Keratinocyte (primary cell): ENCODE measurements at regions not wholly inside any gene's neighbourhood (a gene's known extent, or its start where the extent isn't known, plus 50 kb on each side); places are given as distances from the start of the nearest gene placed in this dataset.

Experiments
- CTCF ChIP-seq, 3 experiments: IDR thresholded peaks in 1 of 3; conservative IDR thresholded peaks in 1 of 3; optimal IDR thresholded peaks in 1 of 3; 2 replicates in 2 of 3; 3 replicates in 1 of 3; pipeline versions ENCODE3 to v1.5.1; 2011; ENCODE audit warnings: low read length in 3 of 3, mild to moderate bottlenecking in 3 of 3, moderate library complexity in 2 of 3, control low read depth in 1 of 3, inconsistent platforms in 1 of 3; ENCODE audit not compliant: insufficient read depth in 2 of 3; ENCODE audit errors: extremely low read depth in 1 of 3
- EZH2 ChIP-seq: IDR thresholded peaks from one replicate; pipeline ENCODE4 v1.6.1; 2012; ENCODE audit warnings: inconsistent platforms, mild to moderate bottlenecking, low read length, moderate library complexity

DNA sequence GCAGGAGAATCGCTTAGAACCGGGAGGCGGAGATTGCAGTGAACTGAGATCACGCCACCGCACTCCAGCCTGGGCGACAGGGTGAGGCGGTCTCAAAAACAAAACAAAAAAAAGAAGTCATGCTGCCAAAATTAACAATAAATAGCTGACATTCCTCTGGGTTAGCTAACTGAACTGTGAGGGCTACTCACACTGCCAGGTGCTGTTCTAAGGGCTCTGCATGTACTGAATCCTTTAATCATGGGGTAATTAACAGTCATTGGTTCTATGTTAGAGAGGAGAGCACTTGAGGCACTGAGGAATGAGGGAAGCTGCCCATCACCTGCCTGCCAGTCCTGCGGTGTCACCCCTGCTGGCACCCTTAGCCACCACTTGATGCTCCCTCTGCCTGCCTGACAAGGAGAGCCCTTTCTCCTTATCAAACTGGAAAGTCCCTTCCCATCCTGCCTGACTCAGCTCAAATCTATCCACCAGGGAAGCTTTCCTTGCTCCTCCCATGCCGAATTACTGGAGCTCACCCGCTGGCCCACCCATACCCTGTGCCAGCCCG lies 73.0 kb upstream of the RIOK3 start:
- TF ChIP-seq CTCF (optimal IDR thresholded peaks at IDR 0.05 in 1 of 3, IDR thresholded peaks at IDR 0.05 in 1 of 3, conservative IDR thresholded peaks at IDR 0.05 in 1 of 3; ENCODE audit: extremely low read depth in 1 of 3, insufficient read depth in 2 of 3, low read length in 3 of 3) (peak in 2 of 3 experiments; percentile 13 to 22), EZH2 (no peak)
